Activated effector memory CD4-positive, alpha-beta T cell treated with anti-CD3 and anti-CD28 coated beads, Interleukin-2, amount 50 U/mL, for 16 hours (primary cell): ENCODE measurements at regions not wholly inside any gene's neighbourhood (a gene's known extent, or its start where the extent isn't known, plus 50 kb on each side); places are given as distances from the start of the nearest gene placed in this dataset.
"Not testable (repeated sequence)": the region's sequence is repeated elsewhere in the genome, so short reads cannot be mapped to it uniquely, and the experiment has no call there.

Source experiments
- DNase-seq: peaks from one replicate; pipeline ENCODE4 v3.0.0-alpha.2; 2020

- no peak for DNase-seq
Observed at GRCh38 chr18:78814766-78815165, 164.9 kb upstream of the SALL3 start.

DNA sequence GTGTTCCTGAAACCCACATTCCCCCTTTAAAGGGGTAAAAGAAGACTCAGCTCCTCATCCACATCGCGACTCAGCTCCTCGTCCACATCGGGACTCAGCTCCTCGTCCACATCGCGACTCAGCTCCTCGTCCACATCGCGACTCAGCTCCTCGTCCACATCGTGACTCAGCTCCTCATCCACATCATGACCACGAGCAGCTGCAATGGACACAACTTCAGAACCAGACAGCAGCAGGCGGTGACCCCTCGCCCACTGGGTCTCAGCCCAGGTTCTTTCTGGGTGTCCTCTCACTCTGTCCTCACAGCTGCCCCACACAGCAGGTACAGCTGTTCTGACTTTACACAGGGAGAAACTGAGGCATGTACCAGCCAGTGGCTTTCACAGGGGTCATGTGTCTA lies 163.5 kb upstream of the SALL3 start:
- DNase-seq, result no peak

GRCh38 chr18:78816916-78817315 lies 162.7 kb upstream of the SALL3 start:
- no peak for DNase-seq

GRCh38 chr18:78818495-78818894 lies 161.1 kb upstream of the SALL3 start:
- DNase-seq, result no peak

- DNase-seq, result no peak
Observed at GRCh38 chr18:78818961-78819360, 160.7 kb upstream of the SALL3 start.

DNA sequence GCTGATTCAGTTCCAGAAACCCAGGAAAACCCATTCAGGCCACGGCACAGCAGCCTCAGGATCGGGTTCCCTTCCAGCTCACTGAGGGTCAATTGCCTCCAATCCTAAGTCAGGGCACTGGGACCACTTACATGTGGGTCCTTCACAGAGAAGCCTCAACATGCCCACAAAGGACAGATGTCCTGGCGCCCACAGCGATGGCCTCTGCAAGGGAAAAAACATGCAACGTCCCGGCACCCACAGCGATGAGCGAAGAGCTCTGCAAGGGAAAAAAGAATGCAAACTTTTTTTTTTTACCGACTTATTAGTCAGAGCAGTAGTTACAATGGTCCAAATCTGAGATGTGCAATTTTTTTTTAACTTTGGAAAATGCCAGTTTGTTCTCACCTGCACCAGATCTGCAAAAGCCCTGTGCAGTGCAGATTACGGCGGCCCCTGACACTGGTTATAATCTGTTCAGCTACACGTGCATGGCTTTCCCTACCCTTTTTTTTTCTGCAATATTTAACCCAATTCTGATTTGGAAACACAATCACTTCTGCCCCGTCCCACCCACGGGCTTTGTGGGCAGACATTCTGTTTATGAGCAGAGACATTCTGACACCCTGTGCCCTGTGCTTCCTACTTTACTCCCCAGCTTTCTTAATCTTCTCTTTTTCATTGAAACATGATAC lies 159.3 kb upstream of the SALL3 start:
- DNase-seq, result no peak

GRCh38 chr18:78821396-78821795 lies 158.2 kb upstream of the SALL3 start:
- DNase-seq, result no peak

- DNase-seq, result no peak
Observed at GRCh38 chr18:78822171-78822948, 157.3 kb upstream of the SALL3 start.

GRCh38 chr18:78822949-78823285 lies 156.7 kb upstream of the SALL3 start:
- DNase-seq, result no peak

DNA sequence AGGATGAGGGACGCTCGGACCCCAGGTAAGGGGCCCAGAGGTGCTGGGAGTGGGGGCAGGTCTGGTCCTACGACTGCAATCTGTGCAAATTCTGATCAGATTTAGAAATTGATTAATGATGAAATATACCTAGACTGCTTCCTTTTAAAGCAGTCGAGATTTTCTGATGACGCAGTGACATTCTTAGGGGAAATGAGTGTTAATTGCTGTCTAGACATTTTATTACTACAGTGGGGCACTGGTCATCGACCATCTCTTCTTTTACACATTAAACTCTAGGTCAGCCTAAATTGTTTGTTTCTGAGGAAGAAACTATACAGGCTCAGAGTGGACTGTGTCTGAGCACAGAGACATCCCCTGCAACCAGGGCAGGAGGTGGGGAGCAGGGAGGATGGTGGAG lies 154.4 kb upstream of the SALL3 start:
- DNase-seq, result no peak

DNA sequence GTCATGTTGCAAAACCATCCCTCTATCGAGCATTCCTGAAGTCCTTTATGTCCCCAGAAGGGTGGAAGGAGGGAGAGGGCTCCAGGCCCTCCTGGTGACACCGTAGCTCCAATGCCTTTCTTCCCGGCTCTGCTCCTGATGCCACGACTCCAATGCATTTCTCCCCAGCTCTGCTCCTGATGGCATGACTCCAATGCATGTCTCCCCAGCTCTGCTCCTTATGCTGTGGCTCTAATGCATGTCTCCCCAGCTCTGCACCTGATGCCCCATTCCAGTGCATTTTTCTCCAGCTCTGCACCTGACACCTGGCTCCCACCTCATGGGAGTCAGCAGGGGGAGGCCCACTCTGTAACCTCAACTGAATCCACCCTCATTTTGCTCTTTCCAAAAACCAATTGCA lies 153.0 kb upstream of the SALL3 start:
- DNase-seq, result no peak

GRCh38 chr18:78827141-78827540 lies 152.5 kb upstream of the SALL3 start:
- DNase-seq, result no peak

DNA sequence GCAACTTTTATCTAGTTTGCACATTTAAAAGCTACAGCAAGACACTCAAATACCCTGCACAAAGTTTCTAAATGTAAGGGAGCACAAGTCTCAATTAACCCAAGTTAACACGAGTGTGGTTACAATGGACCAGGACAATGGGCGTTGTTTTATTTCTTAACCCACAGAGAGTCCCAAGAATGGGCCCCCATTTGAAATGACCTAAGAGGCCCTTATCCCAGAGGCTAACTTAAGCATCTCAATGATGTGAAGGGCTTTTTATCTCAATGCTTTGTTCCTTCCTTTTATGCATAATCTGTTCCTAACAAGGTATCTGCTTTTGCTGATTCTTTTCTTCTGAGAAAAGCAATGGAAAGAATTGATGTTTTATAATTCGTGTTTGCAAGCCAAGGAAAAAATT lies 151.5 kb upstream of the SALL3 start:
- DNase-seq, result no peak

DNA sequence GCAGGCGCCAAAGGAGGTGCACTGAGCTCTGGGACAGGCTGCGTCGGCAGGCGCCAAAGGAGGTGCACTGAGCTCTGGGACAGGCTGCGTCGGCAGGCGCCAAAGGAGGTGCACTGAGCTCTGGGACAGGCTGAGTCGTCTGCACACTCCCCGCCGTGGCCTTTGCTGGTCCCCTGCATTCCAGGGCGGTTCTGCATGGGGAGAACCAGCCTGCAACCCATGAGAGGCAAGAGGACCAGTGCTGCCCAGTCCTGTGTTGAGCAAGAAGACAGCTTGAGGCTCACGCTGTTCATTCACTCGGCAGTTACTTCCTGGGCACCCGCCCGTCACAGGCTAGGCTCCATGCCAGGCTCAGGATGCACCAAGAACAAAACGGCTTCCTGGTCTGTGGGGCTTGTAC lies 150.6 kb upstream of the SALL3 start:
- not testable (repeated sequence) for DNase-seq

DNA sequence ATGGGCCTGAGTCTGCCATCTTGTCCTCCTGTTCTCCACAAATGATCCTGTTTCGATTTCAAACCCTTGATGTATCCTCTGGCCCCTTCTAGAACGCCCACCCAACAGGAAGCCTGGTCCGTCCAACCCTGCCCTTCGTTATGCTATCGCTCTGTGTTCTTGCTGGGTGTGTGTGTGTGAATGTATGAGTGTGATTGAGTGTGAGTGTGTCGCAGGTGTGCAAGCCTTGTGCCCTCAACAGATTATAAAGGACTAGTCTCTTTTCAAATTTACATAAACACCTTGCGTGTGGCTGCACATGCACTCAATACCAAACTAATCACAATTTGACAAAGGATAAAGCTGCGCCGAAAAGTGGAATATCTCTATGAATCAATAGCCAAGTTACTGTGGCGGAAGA lies 149.5 kb upstream of the SALL3 start:
- DNase-seq, result no peak

- no peak for DNase-seq
Observed at GRCh38 chr18:78830826-78831225, 148.8 kb upstream of the SALL3 start.

DNA sequence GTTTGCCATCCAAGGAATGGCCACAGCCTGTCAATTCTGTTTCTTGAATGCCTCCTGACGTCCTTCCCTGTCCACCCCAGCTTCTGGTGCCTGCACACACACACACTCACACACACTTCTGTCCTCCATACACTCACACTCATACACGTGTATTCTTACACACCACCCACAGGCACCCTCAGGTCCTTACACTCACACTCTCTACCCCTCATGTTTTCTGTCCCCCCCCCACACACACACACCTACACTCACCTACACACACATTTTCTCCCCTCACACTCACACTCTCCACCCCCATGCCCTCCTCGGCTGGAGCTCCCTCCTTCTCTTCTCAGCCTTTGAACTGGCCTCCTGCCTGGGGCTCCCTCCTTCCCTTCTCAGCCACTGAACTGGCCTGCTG lies 148.0 kb upstream of the SALL3 start:
- DNase-seq, result no peak

GRCh38 chr18:78833833-78834232 lies 145.8 kb upstream of the SALL3 start:
- DNase-seq, result no peak

GRCh38 chr18:78836838-78837237 lies 142.8 kb upstream of the SALL3 start:
- DNase-seq, result no peak

DNA sequence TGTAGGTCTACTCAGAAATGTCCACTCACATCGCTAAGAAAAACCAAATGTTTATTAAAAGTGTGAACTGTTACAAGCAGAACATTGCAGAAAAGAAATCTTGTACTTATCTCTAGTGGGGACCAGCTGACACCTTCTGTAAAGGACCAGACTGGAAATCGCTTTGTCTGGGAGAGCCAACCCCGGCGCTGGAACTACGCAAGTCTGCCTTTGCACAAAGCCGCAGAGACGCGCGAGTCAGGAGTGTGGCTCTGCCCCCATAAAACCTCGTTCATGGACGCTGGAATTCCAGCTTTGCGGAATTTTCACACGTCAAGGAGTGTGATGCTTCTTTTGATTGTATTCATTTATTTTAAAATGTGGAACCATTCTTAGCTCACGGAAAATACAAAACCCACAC lies 141.9 kb upstream of the SALL3 start:
- no peak for DNase-seq

DNA sequence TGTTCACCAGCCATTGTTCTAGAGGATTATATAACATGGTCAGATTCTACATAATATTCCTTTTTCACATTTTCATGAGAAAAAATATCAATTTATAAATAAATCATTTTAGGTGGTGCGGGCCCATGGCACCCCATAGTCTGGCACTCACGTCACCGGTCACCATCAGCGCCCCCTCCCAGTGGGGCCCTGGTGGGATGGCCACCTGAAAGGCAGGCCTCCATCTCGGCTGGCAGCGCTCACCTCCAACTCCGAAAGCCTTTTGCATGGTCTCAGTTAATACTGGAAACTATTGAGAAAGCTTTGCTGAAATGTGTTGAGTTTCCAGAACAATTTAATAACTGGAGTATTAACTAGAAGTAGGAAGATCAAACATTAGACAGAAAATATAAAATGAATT lies 141.4 kb upstream of the SALL3 start:
- DNase-seq, result no peak

GRCh38 chr18:78849046-78849445 lies 130.6 kb upstream of the SALL3 start:
- DNase-seq, result no peak

- DNase-seq, result no peak
Observed at GRCh38 chr18:78849458-78849857, 130.2 kb upstream of the SALL3 start.

DNA sequence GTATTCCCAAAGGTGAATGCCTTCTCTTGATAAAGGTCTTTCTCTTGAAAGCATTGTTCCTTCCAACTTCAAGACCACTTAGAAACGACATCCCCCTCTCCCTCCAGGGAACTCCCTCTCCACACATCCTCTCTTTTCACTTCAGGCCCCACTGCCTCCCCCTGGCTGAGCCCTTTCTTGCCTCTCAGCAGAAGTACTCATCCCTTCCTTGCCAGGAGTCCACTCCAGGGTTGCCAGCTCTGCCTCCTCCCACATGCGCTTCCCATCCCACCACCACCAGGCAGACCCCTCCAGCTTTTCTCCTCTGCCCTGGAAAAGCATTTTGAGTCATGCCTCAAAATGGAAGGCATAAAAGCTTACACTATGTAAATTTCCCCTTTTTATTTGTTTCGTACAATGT lies 126.3 kb upstream of the SALL3 start:
- no peak for DNase-seq

DNA sequence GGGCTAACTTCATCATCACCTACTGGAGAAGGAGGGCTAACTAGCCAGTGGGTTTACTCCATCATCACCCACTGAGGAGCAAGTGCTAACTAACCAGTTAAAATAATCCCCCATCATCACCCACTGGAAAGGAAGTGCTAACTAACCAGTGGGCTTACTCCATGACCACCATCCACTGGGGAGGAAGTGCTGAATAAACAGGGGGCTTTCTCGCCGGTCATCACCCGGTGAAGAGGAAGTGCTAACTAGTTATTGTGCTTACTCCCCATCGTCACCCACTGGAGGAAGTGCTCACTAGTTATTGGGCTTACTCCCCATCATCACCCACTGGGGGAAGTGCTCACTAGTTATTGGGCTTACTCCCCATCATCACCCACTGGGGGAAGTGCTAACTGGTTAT lies 124.4 kb upstream of the SALL3 start:
- DNase-seq, result no peak
